ENCODE measurements at regions not wholly inside any gene's neighbourhood (a gene's known extent, or its start where the extent isn't known, plus 50 kb on each side); places are given as distances from the start of the nearest gene placed in this dataset.

- intact Hi-C loops (cut with DNase I) = no loop called here
- DNase-seq (ENCODE audit: extremely low spot score) = no peak
- Histone ChIP-seq H3K27ac (replicated peaks in 1 of 4) (no peak overlapping the region), H3K4me3 (no peak overlapping the region), H3K27me3 (peaks cover 0 to 1% (median 0%) of the 10 kb centered on the region in 4 donors), H3K9me3 (peaks cover 2 to 14% (median 13%) of the 10 kb centered on the region in 4 donors), H3K4me1 (peaks cover 8 to 16% (median 11%) of the 10 kb centered on the region in 4 donors), H3K36me3 (no peaks in the 10 kb centered on the region)
- TF ChIP-seq CTCF (IDR thresholded peaks at IDR 0.05) (no peak), POLR2A (IDR thresholded peaks at IDR 0.05; ENCODE audit: low read depth) (no peak)
- WGBS = 83% methylated on average over 13 of the region's 13 CpGs
Measured at GRCh38 chr11:69423181-69423580, 58.3 kb upstream of the LINC01488 start.

GRCh38 chr11:69423611-69424385 lies 57.7 kb upstream of the LINC01488 start:
- no peak for DNase-seq (ENCODE audit: extremely low spot score)
- intact Hi-C loops (cut with DNase I) = no loop called here
- H3K36me3 ChIP-seq = no peaks in the 10 kb centered on the region
- no peak overlapping the region for H3K27ac ChIP-seq (replicated peaks in 1 of 4)
- peaks cover 0 to 8% (median 0%) of the 10 kb centered on the region in 4 donors for H3K27me3 ChIP-seq
- no peak overlapping the region for H3K4me3 ChIP-seq
- WGBS = 96% methylated on average over 11 of the region's 12 CpGs
- H3K4me1 ChIP-seq = peaks cover 8 to 16% (median 11%) of the 10 kb centered on the region in 4 donors
- TF ChIP-seq EP300 (IDR thresholded peaks at IDR 0.05) = no peak
- no peak for TF ChIP-seq CTCF (IDR thresholded peaks at IDR 0.05)
- no peak for TF ChIP-seq POLR2A (IDR thresholded peaks at IDR 0.05; ENCODE audit: low read depth)
- no peak for TF ChIP-seq POLR2AphosphoS5 (IDR thresholded peaks at IDR 0.05)
- H3K9me3 ChIP-seq = peaks cover 2 to 14% (median 13%) of the 10 kb centered on the region in 4 donors

GRCh38 chr11:69424748-69425147 lies 56.7 kb upstream of the LINC01488 start:
- WGBS = 90% methylated on average over 3 of the region's 3 CpGs
- peaks cover 8 to 16% (median 11%) of the 10 kb centered on the region in 4 donors for H3K4me1 ChIP-seq
- DNase-seq (ENCODE audit: extremely low spot score) = no peak
- peaks cover 2 to 14% (median 13%) of the 10 kb centered on the region in 4 donors for H3K9me3 ChIP-seq
- H3K27ac ChIP-seq (replicated peaks in 1 of 4) = no peak overlapping the region
- peaks cover 0 to 11% (median 0%) of the 10 kb centered on the region in 4 donors for H3K27me3 ChIP-seq
- H3K4me3 ChIP-seq = no peak overlapping the region
- H3K36me3 ChIP-seq = no peaks in the 10 kb centered on the region
- TF ChIP-seq POLR2A (IDR thresholded peaks at IDR 0.05; ENCODE audit: low read depth) (no peak), EP300 (IDR thresholded peaks at IDR 0.05) (no peak), POLR2AphosphoS5 (IDR thresholded peaks at IDR 0.05) (no peak), CTCF (IDR thresholded peaks at IDR 0.05) (no peak)
- intact Hi-C loops (cut with DNase I) = no loop called here

GRCh38 chr11:69425444-69425843 lies 56.0 kb upstream of the LINC01488 start:
- Histone ChIP-seq H3K9me3 (peaks cover 2 to 14% (median 13%) of the 10 kb centered on the region in 4 donors), H3K27me3 (peaks cover 0 to 11% (median 0%) of the 10 kb centered on the region in 4 donors), H3K4me3 (no peak overlapping the region), H3K27ac (replicated peaks in 1 of 4) (no peak overlapping the region), H3K36me3 (no peaks in the 10 kb centered on the region), H3K4me1 (peaks cover 5 to 10% (median 5%) of the 10 kb centered on the region in 4 donors)
- intact Hi-C loops (cut with DNase I) = no loop called here
- DNase-seq (ENCODE audit: extremely low spot score) = no peak
- WGBS = 91% methylated on average over 7 of the region's 7 CpGs
- TF ChIP-seq POLR2A (IDR thresholded peaks at IDR 0.05; ENCODE audit: low read depth) = no peak
- no peak for TF ChIP-seq EP300 (IDR thresholded peaks at IDR 0.05)
- TF ChIP-seq POLR2AphosphoS5 (IDR thresholded peaks at IDR 0.05) = no peak

GRCh38 chr11:69425895-69426544 lies 55.4 kb upstream of the LINC01488 start:
- Histone ChIP-seq H3K27me3 (peaks cover 0 to 11% (median 0%) of the 10 kb centered on the region in 4 donors), H3K27ac (replicated peaks in 1 of 4) (no peak overlapping the region), H3K36me3 (no peaks in the 10 kb centered on the region), H3K9me3 (peaks cover 2 to 14% (median 13%) of the 10 kb centered on the region in 4 donors), H3K4me1 (peaks cover 0 to 4% (median under 1%) of the 10 kb centered on the region in 4 donors), H3K4me3 (no peak overlapping the region)
- no peak for TF ChIP-seq POLR2AphosphoS5 (IDR thresholded peaks at IDR 0.05)
- no peak for TF ChIP-seq CTCF (IDR thresholded peaks at IDR 0.05)
- TF ChIP-seq POLR2A (IDR thresholded peaks at IDR 0.05; ENCODE audit: low read depth) = no peak
- TF ChIP-seq EP300 (IDR thresholded peaks at IDR 0.05) = no peak
- intact Hi-C loops (cut with DNase I) = no loop called here
- no peak for DNase-seq (ENCODE audit: extremely low spot score)
- 89% methylated on average over 22 of the region's 22 CpGs for WGBS

All from esophagus muscularis mucosa (tissue), 4 donors.